Progenitor cell of endocrine pancreas (in vitro differentiated cells): ENCODE measurements at regions not wholly inside any gene's neighbourhood (a gene's known extent, or its start where the extent isn't known, plus 50 kb on each side); places are given as distances from the start of the nearest gene placed in this dataset.

ENCODE experiments used
- DNase-seq: peaks from one replicate; pipeline ENCODE4 v3.0.0; 2021; ENCODE audit warnings: low spot score; ENCODE audit not compliant: unreplicated experiment
- H3K27ac Mint-ChIP-seq: 2 replicates; pipeline ENCODE4 v1.8.0; 2021; ENCODE audit warnings: mild to moderate bottlenecking, moderate library complexity, mixed read lengths
- H3K27me3 Mint-ChIP-seq: 2 replicates; pipeline ENCODE4 v1.8.0; 2021; ENCODE audit warnings: mixed read lengths
- H3K36me3 Mint-ChIP-seq: 2 replicates; pipeline ENCODE4 v1.8.0; 2022; ENCODE audit warnings: mixed read lengths; ENCODE audit not compliant: insufficient read depth
- H3K4me1 Mint-ChIP-seq: 2 replicates; pipeline ENCODE4 v1.8.0; 2021; ENCODE audit warnings: low read depth, mixed read lengths
- H3K4me3 Mint-ChIP-seq: 2 replicates; pipeline ENCODE4 v1.8.0; 2021; ENCODE audit warnings: low read depth, mild to moderate bottlenecking, moderate library complexity, mixed read lengths
- H3K9me3 Mint-ChIP-seq: 2 replicates; pipeline ENCODE4 v1.8.0; 2021; ENCODE audit warnings: low read depth, mixed read lengths
- TF ChIP-seq, protein P1 (sequence below): fragments of 200-600 bp; sonication (generic); IDR thresholded peaks from one replicate; pipeline ENCODE4 v1.5.0; 2021; ENCODE audit warnings: antibody characterized with exemption, mild to moderate bottlenecking; ENCODE audit not compliant: unreplicated experiment

DNA sequence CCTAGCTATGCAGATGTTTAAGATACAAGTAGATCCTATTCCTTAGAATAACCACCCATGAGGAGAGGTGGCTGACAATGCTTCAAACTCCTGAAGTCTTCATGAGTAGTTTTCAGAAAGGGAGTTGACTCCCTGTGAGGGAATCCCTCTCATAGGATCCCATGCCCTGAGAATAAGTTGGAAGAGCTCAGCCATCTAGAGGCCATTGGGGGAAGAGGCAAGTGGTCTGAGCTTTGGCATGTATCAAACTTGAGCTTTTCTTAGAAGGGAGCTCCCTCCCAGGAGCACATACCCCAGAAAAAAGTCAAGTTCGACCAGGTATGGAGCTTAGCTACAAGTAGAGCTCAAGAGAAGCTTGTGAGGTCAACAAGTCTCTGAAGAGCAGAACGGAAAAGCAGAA lies 165.7 kb upstream of the RBM19 start:
- TF ChIP-seq, protein P1, sequence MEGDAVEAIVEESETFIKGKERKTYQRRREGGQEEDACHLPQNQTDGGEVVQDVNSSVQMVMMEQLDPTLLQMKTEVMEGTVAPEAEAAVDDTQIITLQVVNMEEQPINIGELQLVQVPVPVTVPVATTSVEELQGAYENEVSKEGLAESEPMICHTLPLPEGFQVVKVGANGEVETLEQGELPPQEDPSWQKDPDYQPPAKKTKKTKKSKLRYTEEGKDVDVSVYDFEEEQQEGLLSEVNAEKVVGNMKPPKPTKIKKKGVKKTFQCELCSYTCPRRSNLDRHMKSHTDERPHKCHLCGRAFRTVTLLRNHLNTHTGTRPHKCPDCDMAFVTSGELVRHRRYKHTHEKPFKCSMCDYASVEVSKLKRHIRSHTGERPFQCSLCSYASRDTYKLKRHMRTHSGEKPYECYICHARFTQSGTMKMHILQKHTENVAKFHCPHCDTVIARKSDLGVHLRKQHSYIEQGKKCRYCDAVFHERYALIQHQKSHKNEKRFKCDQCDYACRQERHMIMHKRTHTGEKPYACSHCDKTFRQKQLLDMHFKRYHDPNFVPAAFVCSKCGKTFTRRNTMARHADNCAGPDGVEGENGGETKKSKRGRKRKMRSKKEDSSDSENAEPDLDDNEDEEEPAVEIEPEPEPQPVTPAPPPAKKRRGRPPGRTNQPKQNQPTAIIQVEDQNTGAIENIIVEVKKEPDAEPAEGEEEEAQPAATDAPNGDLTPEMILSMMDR = peak; percentile 15
- DNase-seq = no peak
- H3K27ac Mint-ChIP-seq = no peak overlapping the region

DNA sequence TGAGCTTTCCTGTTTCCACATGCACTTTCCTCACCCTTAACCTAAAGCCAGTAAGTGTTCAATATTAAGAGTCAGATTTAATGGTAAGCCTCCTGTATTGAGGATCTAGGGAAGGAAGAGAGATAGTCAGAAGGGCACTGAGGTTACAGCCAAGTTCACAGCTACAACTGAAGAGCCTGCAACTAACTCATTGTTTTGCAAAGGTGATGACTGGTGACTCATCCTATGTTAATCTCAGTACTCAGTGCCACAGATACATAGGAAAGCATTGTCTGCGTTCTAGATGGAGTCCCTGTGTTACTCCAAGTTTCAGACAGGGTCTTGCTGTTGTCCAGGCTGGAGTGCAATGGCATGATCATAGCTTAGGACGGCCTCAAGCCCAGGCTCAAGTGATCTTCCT lies 157.0 kb upstream of the RBM19 start:
- no peak for DNase-seq
- no peaks in the 10 kb centered on the region for H3K4me1 Mint-ChIP-seq
- H3K4me3 Mint-ChIP-seq = no peak overlapping the region
- no peaks in the 10 kb centered on the region for H3K9me3 Mint-ChIP-seq
- no peak overlapping the region for H3K27ac Mint-ChIP-seq
- no peaks in the 10 kb centered on the region for H3K36me3 Mint-ChIP-seq
- TF ChIP-seq, protein P1 = no peak
- H3K27me3 Mint-ChIP-seq = peaks cover 28% of the 10 kb centered on the region

More for the DNA sequence above, 165.7 kb upstream of the RBM19 start:
- no peak overlapping the region for H3K4me3 Mint-ChIP-seq
- H3K9me3 Mint-ChIP-seq = no peaks in the 10 kb centered on the region
- H3K4me1 Mint-ChIP-seq = no peaks in the 10 kb centered on the region
- H3K36me3 Mint-ChIP-seq = no peaks in the 10 kb centered on the region
- peaks cover 10% of the 10 kb centered on the region for H3K27me3 Mint-ChIP-seq

DNA sequence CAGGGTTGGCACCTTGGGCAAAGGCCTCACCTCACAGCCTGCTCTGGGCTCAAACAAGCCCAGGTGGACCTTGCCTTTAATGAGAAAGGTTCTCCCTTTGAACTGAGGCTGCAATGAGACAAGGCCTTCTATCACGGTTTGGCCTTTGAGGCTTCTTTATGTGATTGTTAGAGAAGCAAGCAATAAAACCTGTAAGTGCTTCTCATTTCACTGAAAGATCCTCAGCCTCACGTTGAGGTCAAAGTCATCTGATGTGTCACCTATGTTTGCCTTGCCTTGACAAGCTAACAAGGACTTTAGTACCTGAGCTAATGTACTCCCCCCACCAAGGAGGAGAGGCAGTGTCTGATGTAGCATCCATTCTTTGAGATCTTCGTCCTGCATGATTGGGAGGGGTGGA lies 155.9 kb upstream of the RBM19 start:
- TF ChIP-seq, protein P1 = no peak
- Mint-ChIP-seq H3K27ac (no peak overlapping the region), H3K36me3 (no peaks in the 10 kb centered on the region)

GRCh38 chr12:114119316-114119715 lies 153.2 kb upstream of the RBM19 start:
- no peak for DNase-seq
- Mint-ChIP-seq H3K27ac (no peak overlapping the region), H3K36me3 (no peaks in the 10 kb centered on the region), H3K27me3 (peaks cover 20% of the 10 kb centered on the region), H3K9me3 (no peaks in the 10 kb centered on the region), H3K4me3 (no peak overlapping the region), H3K4me1 (no peaks in the 10 kb centered on the region)
- TF ChIP-seq, protein P1 = no peak

More for the DNA sequence above, 155.9 kb upstream of the RBM19 start:
- no peak overlapping the region for H3K4me3 Mint-ChIP-seq
- no peak for DNase-seq
- no peaks in the 10 kb centered on the region for H3K4me1 Mint-ChIP-seq
- no peaks in the 10 kb centered on the region for H3K9me3 Mint-ChIP-seq
- peaks cover 31% of the 10 kb centered on the region for H3K27me3 Mint-ChIP-seq

DNA sequence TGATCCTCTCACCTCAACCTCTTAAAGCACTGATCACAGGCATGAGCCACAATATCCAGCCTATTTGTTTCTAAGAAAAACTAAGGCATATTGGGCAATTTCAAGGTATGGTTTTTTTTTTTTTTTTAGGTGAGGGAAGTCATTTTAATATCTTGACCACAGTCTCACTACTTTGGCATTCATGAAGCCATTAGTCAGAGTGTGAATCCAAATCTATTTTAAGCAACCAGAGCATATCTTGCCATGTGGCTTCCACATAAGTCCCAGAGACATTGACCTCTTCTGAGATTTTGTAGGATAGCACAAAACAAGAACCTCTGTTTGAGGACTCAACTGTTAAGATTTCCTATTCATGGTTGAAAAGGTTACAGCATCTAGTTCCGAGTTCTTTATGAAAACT lies 130.3 kb upstream of the RBM19 start:
- Mint-ChIP-seq H3K27ac (no peak overlapping the region), H3K36me3 (no peaks in the 10 kb centered on the region), H3K4me3 (no peak overlapping the region), H3K4me1 (no peaks in the 10 kb centered on the region), H3K27me3 (peaks cover 25% of the 10 kb centered on the region), H3K9me3 (peaks cover 7% of the 10 kb centered on the region)
- DNase-seq = no peak
- TF ChIP-seq, protein P1 = no peak
